HG03571 (cell line): ENCODE measurements at regions not wholly inside any gene's neighbourhood (a gene's known extent, or its start where the extent isn't known, plus 50 kb on each side); places are given as distances from the start of the nearest gene placed in this dataset.

Source experiments
- ATAC-seq: cut with Tn5 transposase; IDR thresholded peaks from one replicate; pipeline ENCODE4 v1.9.1; 2021; ENCODE audit not compliant: unreplicated experiment

- ATAC-seq, result no peak
Measured at GRCh38 chr13:63128716-63129115, 1713.1 kb upstream of the PCDH20 start.

GRCh38 chr13:63124863-63125262 is 1709.2 kb upstream of the PCDH20 start:
- ATAC-seq, result no peak

- no peak for ATAC-seq
Measured at GRCh38 chr13:63120883-63121282, 1705.2 kb upstream of the PCDH20 start.

- no peak for ATAC-seq
Measured at GRCh38 chr13:63117710-63118109, 1702.1 kb upstream of the PCDH20 start.

- no peak for ATAC-seq
Measured at GRCh38 chr13:63112799-63113395, 1697.2 kb upstream of the PCDH20 start.

- no peak for ATAC-seq
Measured at GRCh38 chr13:63110466-63110865, 1694.8 kb upstream of the PCDH20 start.

- ATAC-seq, result no peak
Measured at GRCh38 chr13:63107179-63107943, 1691.7 kb upstream of the PCDH20 start.

- ATAC-seq, result no peak
Measured at GRCh38 chr13:63094717-63095116, 1679.1 kb upstream of the PCDH20 start.

GRCh38 chr13:63093907-63094469 is 1678.3 kb upstream of the PCDH20 start:
- ATAC-seq, result no peak

- no peak for ATAC-seq
Measured at GRCh38 chr13:63092456-63092855, 1676.8 kb upstream of the PCDH20 start.

GRCh38 chr13:63090524-63090923 is 1674.9 kb upstream of the PCDH20 start:
- ATAC-seq, result no peak

- ATAC-seq, result no peak
Measured at GRCh38 chr13:63088226-63088625, 1672.6 kb upstream of the PCDH20 start.

GRCh38 chr13:63086286-63086685 is 1670.6 kb upstream of the PCDH20 start:
- ATAC-seq, result no peak

GRCh38 chr13:63085851-63086250 is 1670.2 kb upstream of the PCDH20 start:
- no peak for ATAC-seq

- ATAC-seq, result no peak
Measured at GRCh38 chr13:63081400-63082014, 1665.9 kb upstream of the PCDH20 start.

- no peak for ATAC-seq
Measured at GRCh38 chr13:63075126-63075525, 1659.5 kb upstream of the PCDH20 start.

GRCh38 chr13:63050287-63050686 is 1634.6 kb upstream of the PCDH20 start:
- no peak for ATAC-seq

- no peak for ATAC-seq
Measured at GRCh38 chr13:63048653-63049052, 1633.0 kb upstream of the PCDH20 start.

- ATAC-seq, result no peak
Measured at GRCh38 chr13:63044589-63045313, 1629.1 kb upstream of the PCDH20 start.

- ATAC-seq, result no peak
Measured at GRCh38 chr13:63042686-63043085, 1627.0 kb upstream of the PCDH20 start.
